DMS114 treated with DMSO at 0.1 percent for 48 hours (cell line): ENCODE measurements at regions not wholly inside any gene's neighbourhood (a gene's known extent, or its start where the extent isn't known, plus 50 kb on each side); places are given as distances from the start of the nearest gene placed in this dataset.

Experiments
- DNase-seq: peaks from one replicate; lab custom pipeline; 2025; ENCODE audit not compliant: unreplicated experiment; lab: John Stamatoyannopoulos, UW

GRCh38 chr6:40973304-40973703 is 65.7 kb downstream of the UNC5CL start:
- DNase-seq = no peak

- DNase-seq = no peak
Measured at GRCh38 chr6:40972814-40973213, 66.2 kb downstream of the UNC5CL start.

- DNase-seq = no peak
Measured at GRCh38 chr6:40972190-40972589, 66.8 kb downstream of the UNC5CL start.

GRCh38 chr6:40968620-40969164 is 70.3 kb downstream of the UNC5CL start:
- DNase-seq = no peak

GRCh38 chr6:40966860-40967259 is 72.2 kb downstream of the UNC5CL start:
- no peak for DNase-seq

GRCh38 chr6:40965046-40965445 is 74.0 kb downstream of the UNC5CL start:
- DNase-seq = no peak

- DNase-seq = no peak
Measured at GRCh38 chr6:40963019-40963418, 76.0 kb downstream of the UNC5CL start.

- no peak for DNase-seq
Measured at GRCh38 chr6:40962241-40962640, 76.8 kb downstream of the UNC5CL start.

GRCh38 chr6:40961831-40962230 is 77.2 kb downstream of the UNC5CL start:
- no peak for DNase-seq

GRCh38 chr6:40960742-40961430 is 78.1 kb downstream of the UNC5CL start:
- no peak for DNase-seq

GRCh38 chr6:40959781-40960327 is 79.2 kb downstream of the UNC5CL start:
- no peak for DNase-seq

GRCh38 chr6:40958738-40959137 is 80.3 kb downstream of the UNC5CL start:
- DNase-seq = no peak

GRCh38 chr6:40957616-40958492 is 81.2 kb downstream of the UNC5CL start:
- no peak for DNase-seq

GRCh38 chr6:40956936-40957335 is 82.1 kb downstream of the UNC5CL start:
- DNase-seq = no peak

- DNase-seq = no peak
Measured at GRCh38 chr6:40955178-40955545, 83.9 kb downstream of the UNC5CL start.

- DNase-seq = no peak
Measured at GRCh38 chr6:40954446-40955177, 84.4 kb downstream of the UNC5CL start.

GRCh38 chr6:40953486-40953885 is 85.5 kb downstream of the UNC5CL start:
- DNase-seq = no peak

- no peak for DNase-seq
Measured at GRCh38 chr6:40950986-40951698, 87.9 kb downstream of the UNC5CL start.

GRCh38 chr6:40948570-40948969 is 90.5 kb downstream of the UNC5CL start:
- DNase-seq = no peak

- DNase-seq = no peak
Measured at GRCh38 chr6:40947876-40948526, 91.0 kb downstream of the UNC5CL start.
